ENCODE measurements at regions not wholly inside any gene's neighbourhood (a gene's known extent, or its start where the extent isn't known, plus 50 kb on each side); places are given as distances from the start of the nearest gene placed in this dataset.
"Not testable (repeated sequence)": the region's sequence is repeated elsewhere in the genome, so short reads cannot be mapped to it uniquely, and the experiment has no call there.

DNA sequence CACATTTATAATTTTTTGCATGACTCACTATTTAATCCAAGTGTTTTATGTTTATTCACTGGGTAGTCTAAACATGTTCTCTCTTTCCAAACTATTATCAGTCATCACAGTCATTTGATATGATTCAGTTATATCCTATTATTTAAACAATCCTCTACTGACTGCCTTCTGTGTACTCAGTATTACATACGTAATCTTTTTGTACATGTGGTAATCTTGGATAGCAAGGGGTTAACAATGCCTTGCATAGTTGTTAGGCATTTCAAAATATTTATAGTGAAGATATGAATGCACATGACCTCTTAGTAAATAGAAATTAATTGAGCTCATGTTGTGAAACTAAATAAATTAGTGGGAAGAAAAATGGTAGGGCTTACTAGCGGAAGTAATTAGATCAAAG, 379.4 kb upstream of the KIAA1217 start:
- TF ChIP-seq, protein P1, sequence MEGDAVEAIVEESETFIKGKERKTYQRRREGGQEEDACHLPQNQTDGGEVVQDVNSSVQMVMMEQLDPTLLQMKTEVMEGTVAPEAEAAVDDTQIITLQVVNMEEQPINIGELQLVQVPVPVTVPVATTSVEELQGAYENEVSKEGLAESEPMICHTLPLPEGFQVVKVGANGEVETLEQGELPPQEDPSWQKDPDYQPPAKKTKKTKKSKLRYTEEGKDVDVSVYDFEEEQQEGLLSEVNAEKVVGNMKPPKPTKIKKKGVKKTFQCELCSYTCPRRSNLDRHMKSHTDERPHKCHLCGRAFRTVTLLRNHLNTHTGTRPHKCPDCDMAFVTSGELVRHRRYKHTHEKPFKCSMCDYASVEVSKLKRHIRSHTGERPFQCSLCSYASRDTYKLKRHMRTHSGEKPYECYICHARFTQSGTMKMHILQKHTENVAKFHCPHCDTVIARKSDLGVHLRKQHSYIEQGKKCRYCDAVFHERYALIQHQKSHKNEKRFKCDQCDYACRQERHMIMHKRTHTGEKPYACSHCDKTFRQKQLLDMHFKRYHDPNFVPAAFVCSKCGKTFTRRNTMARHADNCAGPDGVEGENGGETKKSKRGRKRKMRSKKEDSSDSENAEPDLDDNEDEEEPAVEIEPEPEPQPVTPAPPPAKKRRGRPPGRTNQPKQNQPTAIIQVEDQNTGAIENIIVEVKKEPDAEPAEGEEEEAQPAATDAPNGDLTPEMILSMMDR (IDR thresholded peaks at IDR 0.05; ENCODE audit: insufficient read depth, low read length, poor library complexity, severe bottlenecking): no peak
- Histone ChIP-seq H3K4me3 (replicated peaks; ENCODE audit: low read depth, low read length) (no peak overlapping the region), H3K27me3 (replicated peaks; ENCODE audit: control insufficient read depth, insufficient read depth, low read length) (no peaks in the 10 kb centered on the region), H3K36me3 (ENCODE audit: control insufficient read depth, insufficient read depth, low read length) (no peaks in the 10 kb centered on the region)
- no peak for DNase-seq (ENCODE audit: extremely low read depth, insufficient read length)

DNA sequence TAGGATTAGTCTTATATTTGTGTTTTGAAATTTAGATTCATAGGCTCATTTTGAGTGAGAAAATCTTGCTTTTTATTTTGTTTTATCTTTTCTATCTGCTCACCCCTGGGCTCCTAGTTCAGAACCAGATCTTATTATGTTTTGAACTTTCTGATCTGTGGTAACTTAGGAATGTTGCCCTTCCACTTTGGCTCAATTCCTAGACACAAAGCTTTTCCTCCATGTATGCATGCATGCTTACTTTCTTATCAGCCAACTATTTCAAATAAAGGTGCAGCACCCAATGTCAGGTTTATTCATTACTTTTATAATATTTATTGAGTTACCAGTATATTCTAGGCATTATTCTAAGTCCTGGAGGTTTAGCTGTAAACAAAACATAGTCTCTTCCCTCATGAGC, 374.8 kb upstream of the KIAA1217 start:
- TF ChIP-seq, protein P1 (IDR thresholded peaks at IDR 0.05; ENCODE audit: insufficient read depth, low read length, poor library complexity, severe bottlenecking): no peak
- DNase-seq (ENCODE audit: extremely low read depth, insufficient read length): no peak
- Histone ChIP-seq H3K36me3 (ENCODE audit: control insufficient read depth, insufficient read depth, low read length) (no peaks in the 10 kb centered on the region), H3K27me3 (replicated peaks; ENCODE audit: control insufficient read depth, insufficient read depth, low read length) (no peaks in the 10 kb centered on the region), H3K4me3 (replicated peaks; ENCODE audit: low read depth, low read length) (no peak overlapping the region)

DNA sequence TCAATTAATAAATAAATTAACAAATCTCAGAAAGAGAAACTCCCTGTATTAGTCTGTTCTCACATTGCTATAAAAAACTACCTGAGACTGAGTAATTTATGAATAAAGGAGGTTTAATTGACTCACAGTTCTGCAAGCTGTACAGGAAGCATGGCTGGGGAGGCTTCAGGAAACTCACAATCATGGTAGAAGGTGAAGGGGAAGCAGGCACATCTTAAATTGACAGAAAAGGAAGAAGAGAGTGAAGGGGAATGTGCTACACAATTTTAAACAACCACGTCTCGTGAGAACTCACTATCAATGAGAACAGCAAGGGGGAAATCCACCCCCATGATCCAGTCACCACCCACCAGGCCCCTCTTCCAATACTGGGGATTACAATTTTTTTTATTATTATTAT, 358.3 kb upstream of the KIAA1217 start:
- no peak for DNase-seq (ENCODE audit: extremely low read depth, insufficient read length)
- no peaks in the 10 kb centered on the region for H3K36me3 ChIP-seq (ENCODE audit: control insufficient read depth, insufficient read depth, low read length)
- H3K4me3 ChIP-seq (replicated peaks; ENCODE audit: low read depth, low read length): no peak overlapping the region
- TF ChIP-seq, protein P1 (IDR thresholded peaks at IDR 0.05; ENCODE audit: insufficient read depth, low read length, poor library complexity, severe bottlenecking): no peak
- H3K27me3 ChIP-seq (replicated peaks; ENCODE audit: control insufficient read depth, insufficient read depth, low read length): no peaks in the 10 kb centered on the region

DNA sequence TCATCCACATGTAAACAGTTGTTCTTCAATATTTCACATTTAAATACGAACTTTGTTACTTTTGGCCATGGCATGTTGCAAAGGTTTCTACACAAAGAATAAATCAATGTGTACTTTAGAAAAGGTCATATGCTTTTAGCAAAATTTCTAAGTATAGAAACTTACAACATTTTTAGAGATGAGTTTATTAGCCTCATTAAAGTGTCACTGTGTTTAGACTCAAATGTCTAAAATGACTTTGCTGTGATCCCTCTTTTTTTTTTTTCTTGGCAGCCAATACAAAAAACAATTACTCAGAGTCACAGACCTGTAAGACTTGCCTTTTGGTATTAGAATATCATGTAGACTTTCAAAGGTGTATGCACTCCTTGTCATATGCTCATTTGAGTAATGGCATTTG, 349.3 kb upstream of the KIAA1217 start:
- no peak overlapping the region for H3K4me3 ChIP-seq (replicated peaks; ENCODE audit: low read depth, low read length)
- TF ChIP-seq, protein P1 (IDR thresholded peaks at IDR 0.05; ENCODE audit: insufficient read depth, low read length, poor library complexity, severe bottlenecking): no peak
- DNase-seq (ENCODE audit: extremely low read depth, insufficient read length): no peak
- H3K36me3 ChIP-seq (ENCODE audit: control insufficient read depth, insufficient read depth, low read length): no peaks in the 10 kb centered on the region
- H3K27me3 ChIP-seq (replicated peaks; ENCODE audit: control insufficient read depth, insufficient read depth, low read length): no peaks in the 10 kb centered on the region

DNA sequence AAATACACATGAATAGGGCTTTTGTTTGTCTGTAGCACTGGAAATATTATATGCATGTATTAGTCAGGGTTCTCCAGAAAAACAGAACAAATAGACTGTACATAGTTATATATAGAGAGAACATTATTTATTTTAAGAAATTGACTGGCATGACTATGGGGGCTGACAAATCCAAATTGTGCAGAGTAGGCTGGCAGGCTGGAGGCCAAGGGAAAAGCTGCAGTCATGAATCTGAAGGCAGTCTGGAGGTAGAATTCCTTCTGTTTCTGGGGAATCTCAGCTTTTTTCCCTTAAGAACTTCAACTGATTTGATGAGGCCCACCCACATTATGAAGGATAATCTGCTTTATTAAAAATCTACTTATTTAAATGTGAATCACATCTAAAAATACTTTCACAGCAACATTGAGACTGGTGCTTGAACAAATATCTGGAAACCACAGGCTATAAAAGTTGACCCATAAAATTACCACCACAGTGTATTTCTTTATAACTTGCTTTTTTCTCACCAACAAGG, 344.2 kb upstream of the KIAA1217 start:
- DNase-seq (ENCODE audit: extremely low read depth, insufficient read length): no peak
- no peaks in the 10 kb centered on the region for H3K36me3 ChIP-seq (ENCODE audit: control insufficient read depth, insufficient read depth, low read length)
- H3K4me3 ChIP-seq (replicated peaks; ENCODE audit: low read depth, low read length): no peak overlapping the region
- H3K27me3 ChIP-seq (replicated peaks; ENCODE audit: control insufficient read depth, insufficient read depth, low read length): no peaks in the 10 kb centered on the region
- TF ChIP-seq, protein P1 (IDR thresholded peaks at IDR 0.05; ENCODE audit: insufficient read depth, low read length, poor library complexity, severe bottlenecking): no peak

DNA sequence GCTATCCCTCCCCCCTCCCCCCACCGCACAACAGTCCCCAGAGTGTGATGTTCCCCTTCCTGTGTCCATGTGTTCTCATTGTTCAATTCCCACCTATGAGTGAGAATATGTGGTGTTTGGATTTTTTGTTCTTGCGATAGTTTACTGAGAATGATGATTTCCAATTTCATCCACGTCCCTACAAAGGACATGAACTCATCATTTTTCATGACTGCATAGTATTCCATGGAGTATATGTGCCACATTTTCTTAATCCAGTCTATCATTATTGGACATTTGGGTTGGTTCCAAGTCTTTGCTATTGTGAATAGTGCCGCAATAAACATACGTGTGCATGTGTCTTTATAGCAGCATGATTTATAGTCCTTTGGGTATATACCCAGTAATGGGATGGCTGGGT, 342.0 kb upstream of the KIAA1217 start:
- H3K36me3 ChIP-seq (ENCODE audit: control insufficient read depth, insufficient read depth, low read length); DNase-seq (ENCODE audit: extremely low read depth, insufficient read length); H3K4me3 ChIP-seq (replicated peaks; ENCODE audit: low read depth, low read length): not testable (repeated sequence)

More for the DNA sequence above, 342.0 kb upstream of the KIAA1217 start:
- H3K27me3 ChIP-seq (replicated peaks; ENCODE audit: control insufficient read depth, insufficient read depth, low read length): not testable (repeated sequence)
